ENCODE measurements at regions not wholly inside any gene's neighbourhood (a gene's known extent, or its start where the extent isn't known, plus 50 kb on each side); places are given as distances from the start of the nearest gene placed in this dataset.

DNA sequence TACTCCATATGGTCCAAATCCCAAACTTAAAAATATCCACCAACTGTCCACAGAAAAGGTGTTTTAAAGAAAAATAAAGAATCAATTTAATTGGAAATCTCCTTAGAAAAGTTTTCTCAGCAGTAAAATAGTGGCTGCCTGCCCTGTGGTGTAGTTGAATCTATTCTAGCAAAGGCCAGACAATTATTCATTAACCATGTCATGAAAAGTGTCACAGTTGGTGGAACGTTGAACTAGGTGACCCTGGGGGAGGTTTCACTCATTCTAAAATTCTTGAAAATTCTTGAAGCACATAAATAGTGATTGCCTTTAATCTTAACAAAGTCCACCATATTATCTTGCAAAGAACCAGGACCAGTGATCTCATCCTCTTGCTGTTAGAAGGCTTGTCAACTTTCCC, 78.4 kb upstream of the GZMB start:
- DNase-seq (ENCODE audit: low spot score) (no peak), ATAC-seq (ENCODE audit: low read depth) (no peak)
- Histone ChIP-seq H3K4me1 (ENCODE audit: insufficient read depth, poor library complexity, severe bottlenecking) (no peaks in the 10 kb centered on the region), H3K4me3 (ENCODE audit: severe bottlenecking) (no peak overlapping the region), H3K27me3 (ENCODE audit: insufficient read depth, poor library complexity, severe bottlenecking) (peaks cover 31% of the 10 kb centered on the region), H3K9me3 (ENCODE audit: severe bottlenecking) (no peaks in the 10 kb centered on the region), H3K27ac (ENCODE audit: poor library complexity, severe bottlenecking) (no peak overlapping the region), H3K36me3 (ENCODE audit: low read depth) (no peaks in the 10 kb centered on the region)
- TF ChIP-seq, protein P1, sequence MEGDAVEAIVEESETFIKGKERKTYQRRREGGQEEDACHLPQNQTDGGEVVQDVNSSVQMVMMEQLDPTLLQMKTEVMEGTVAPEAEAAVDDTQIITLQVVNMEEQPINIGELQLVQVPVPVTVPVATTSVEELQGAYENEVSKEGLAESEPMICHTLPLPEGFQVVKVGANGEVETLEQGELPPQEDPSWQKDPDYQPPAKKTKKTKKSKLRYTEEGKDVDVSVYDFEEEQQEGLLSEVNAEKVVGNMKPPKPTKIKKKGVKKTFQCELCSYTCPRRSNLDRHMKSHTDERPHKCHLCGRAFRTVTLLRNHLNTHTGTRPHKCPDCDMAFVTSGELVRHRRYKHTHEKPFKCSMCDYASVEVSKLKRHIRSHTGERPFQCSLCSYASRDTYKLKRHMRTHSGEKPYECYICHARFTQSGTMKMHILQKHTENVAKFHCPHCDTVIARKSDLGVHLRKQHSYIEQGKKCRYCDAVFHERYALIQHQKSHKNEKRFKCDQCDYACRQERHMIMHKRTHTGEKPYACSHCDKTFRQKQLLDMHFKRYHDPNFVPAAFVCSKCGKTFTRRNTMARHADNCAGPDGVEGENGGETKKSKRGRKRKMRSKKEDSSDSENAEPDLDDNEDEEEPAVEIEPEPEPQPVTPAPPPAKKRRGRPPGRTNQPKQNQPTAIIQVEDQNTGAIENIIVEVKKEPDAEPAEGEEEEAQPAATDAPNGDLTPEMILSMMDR (IDR thresholded peaks at IDR 0.05; ENCODE audit: poor library complexity, severe bottlenecking) = no peak

- DNase-seq (ENCODE audit: low spot score) (no peak), ATAC-seq (ENCODE audit: low read depth) (peak; percentile 56; the same call in 2 of the 3 replicates)
- Histone ChIP-seq H3K27ac (ENCODE audit: poor library complexity, severe bottlenecking) (no peak overlapping the region), H3K9me3 (ENCODE audit: severe bottlenecking) (no peaks in the 10 kb centered on the region), H3K27me3 (ENCODE audit: insufficient read depth, poor library complexity, severe bottlenecking) (peaks cover 13% of the 10 kb centered on the region), H3K4me1 (ENCODE audit: insufficient read depth, poor library complexity, severe bottlenecking) (no peaks in the 10 kb centered on the region), H3K36me3 (ENCODE audit: low read depth) (no peaks in the 10 kb centered on the region), H3K4me3 (ENCODE audit: severe bottlenecking) (no peak overlapping the region)
- TF ChIP-seq, protein P1 (IDR thresholded peaks at IDR 0.05; ENCODE audit: poor library complexity, severe bottlenecking) = peak; percentile 94
Observed at GRCh38 chr14:24710403-24711112, 76.6 kb upstream of the GZMB start.

DNA sequence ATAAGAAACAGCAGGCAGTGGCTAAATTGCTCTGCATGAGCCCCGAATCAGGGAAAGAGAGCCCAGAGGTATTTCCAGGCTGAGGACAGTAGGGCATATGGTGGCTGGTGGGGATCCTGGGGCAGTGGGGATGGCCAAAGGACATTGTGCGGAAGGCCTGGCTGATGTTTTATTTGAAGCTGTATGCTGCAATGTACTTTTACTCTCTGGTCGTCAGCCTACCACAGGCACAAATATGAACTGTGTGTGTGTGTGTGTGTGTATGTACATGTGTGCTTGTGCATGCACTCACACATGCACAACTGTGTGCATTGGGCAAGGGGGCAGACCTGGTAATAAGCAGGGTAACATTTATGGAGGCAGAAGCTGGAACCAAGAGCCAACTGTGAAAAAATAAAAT, 74.7 kb upstream of the GZMB start:
- no peak for DNase-seq (ENCODE audit: low spot score)
- Histone ChIP-seq H3K36me3 (ENCODE audit: low read depth) (no peaks in the 10 kb centered on the region), H3K27me3 (ENCODE audit: insufficient read depth, poor library complexity, severe bottlenecking) (peaks cover 11% of the 10 kb centered on the region), H3K4me3 (ENCODE audit: severe bottlenecking) (no peak overlapping the region), H3K9me3 (ENCODE audit: severe bottlenecking) (no peaks in the 10 kb centered on the region), H3K27ac (ENCODE audit: poor library complexity, severe bottlenecking) (no peak overlapping the region), H3K4me1 (ENCODE audit: insufficient read depth, poor library complexity, severe bottlenecking) (no peaks in the 10 kb centered on the region)
- TF ChIP-seq, protein P1 (IDR thresholded peaks at IDR 0.05; ENCODE audit: poor library complexity, severe bottlenecking) = no peak
- no peak for ATAC-seq (ENCODE audit: low read depth)

- H3K36me3 ChIP-seq (ENCODE audit: low read depth) = no peaks in the 10 kb centered on the region
- H3K27ac ChIP-seq (ENCODE audit: poor library complexity, severe bottlenecking) = no peak overlapping the region
- H3K9me3 ChIP-seq (ENCODE audit: severe bottlenecking) = no peaks in the 10 kb centered on the region
- TF ChIP-seq, protein P1 (IDR thresholded peaks at IDR 0.05; ENCODE audit: poor library complexity, severe bottlenecking) = no peak
- DNase-seq (ENCODE audit: low spot score) = no peak
- no peaks in the 10 kb centered on the region for H3K4me1 ChIP-seq (ENCODE audit: insufficient read depth, poor library complexity, severe bottlenecking)
- H3K27me3 ChIP-seq (ENCODE audit: insufficient read depth, poor library complexity, severe bottlenecking) = peaks cover 11% of the 10 kb centered on the region
- H3K4me3 ChIP-seq (ENCODE audit: severe bottlenecking) = no peak overlapping the region
- no peak for ATAC-seq (ENCODE audit: low read depth)
Observed at GRCh38 chr14:24706351-24706750, 72.4 kb upstream of the GZMB start.

GRCh38 chr14:24705840-24706239, 71.8 kb upstream of the GZMB start:
- no peak for DNase-seq (ENCODE audit: low spot score)
- H3K9me3 ChIP-seq (ENCODE audit: severe bottlenecking) = no peaks in the 10 kb centered on the region
- no peak overlapping the region for H3K27ac ChIP-seq (ENCODE audit: poor library complexity, severe bottlenecking)
- no peaks in the 10 kb centered on the region for H3K36me3 ChIP-seq (ENCODE audit: low read depth)
- H3K4me1 ChIP-seq (ENCODE audit: insufficient read depth, poor library complexity, severe bottlenecking) = no peaks in the 10 kb centered on the region
- H3K4me3 ChIP-seq (ENCODE audit: severe bottlenecking) = no peak overlapping the region
- TF ChIP-seq, protein P1 (IDR thresholded peaks at IDR 0.05; ENCODE audit: poor library complexity, severe bottlenecking) = no peak
- no peak for ATAC-seq (ENCODE audit: low read depth)
- H3K27me3 ChIP-seq (ENCODE audit: insufficient read depth, poor library complexity, severe bottlenecking) = peaks cover 11% of the 10 kb centered on the region
